Mucosa of descending colon (tissue), 3 donors: ENCODE measurements at regions not wholly inside any gene's neighbourhood (a gene's known extent, or its start where the extent isn't known, plus 50 kb on each side); places are given as distances from the start of the nearest gene placed in this dataset.

Experiments
- ATAC-seq: fragments of 200-7000 bp; cut with Tn5 transposase; one replicate; pipeline ENCODE4 v1.9.1; 2020; ENCODE audit warnings: mild to moderate bottlenecking, moderate library complexity
- DNase-seq, 3 donors: peaks; one replicate each; pipeline ENCODE4 v3.0.0-alpha.2; 2020
- H3K36me3 ChIP-seq: fragments of 200-600 bp; one replicate; pipeline ENCODE4 v1.8.0; 2021; ENCODE audit warnings: low read depth, mild to moderate bottlenecking
- H3K4me1 ChIP-seq: fragments of 200-600 bp; one replicate; pipeline ENCODE4 v1.8.0; 2021; ENCODE audit warnings: low read depth, mild to moderate bottlenecking
- H3K4me3 ChIP-seq: fragments of 200-600 bp; one replicate; pipeline ENCODE4 v1.8.0; 2021; ENCODE audit warnings: mild to moderate bottlenecking
- H3K9me3 ChIP-seq: fragments of 200-600 bp; one replicate; pipeline ENCODE4 v1.8.0; 2021; ENCODE audit warnings: mild to moderate bottlenecking
- CTCF ChIP-seq: fragments of 200-600 bp; IDR thresholded peaks from one replicate; pipeline ENCODE4 v1.8.0; 2022; ENCODE audit warnings: antibody characterized with exemption, mild to moderate bottlenecking
- intact Hi-C, 2 donors: fragments of 100-400 bp; cut with DNase I in 1 of 2; cut with micrococcal nuclease in 1 of 2; formaldehyde crosslinking; loops; one replicate each; pipeline versions ENCODE4 v1.11.0 to v1.11.1; 2022; cut with DNase I, micrococcal nuclease
- donor health status: DM: no; HTN: no; CAD: no; lungs with moderate emphysema.
- donor health status: DM: no; HTN: no; CAD: no.
- donor health status: DM: no; HTN: yes; CAD: no.

DNA sequence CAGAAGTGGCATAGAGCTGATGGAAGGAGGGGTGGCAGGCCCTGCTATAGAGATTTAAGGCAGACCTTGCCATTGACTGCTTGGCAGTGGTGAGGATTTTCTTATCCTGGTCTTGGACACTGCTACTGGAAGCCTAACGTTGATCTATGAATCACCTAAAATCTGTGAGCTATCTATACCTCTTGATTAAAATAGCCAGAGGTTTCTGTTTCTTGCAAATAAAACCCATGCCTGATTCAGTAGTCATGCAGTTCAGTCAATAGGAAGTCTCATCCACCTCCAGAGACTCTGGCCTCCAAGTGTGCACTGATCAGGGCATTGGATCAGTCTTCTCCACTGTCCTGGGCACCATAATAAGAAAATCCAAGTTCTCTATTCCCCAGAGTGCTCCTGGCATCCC is 286.5 kb downstream of the PTEN start:
- no peaks in the 10 kb centered on the region for H3K9me3 ChIP-seq
- TF ChIP-seq CTCF = no peak
- H3K4me3 ChIP-seq = no peak overlapping the region
- DNase-seq (no peak), ATAC-seq (no peak)
- no peaks in the 10 kb centered on the region for H3K36me3 ChIP-seq
- intact Hi-C loops = no loop called here
- H3K4me1 ChIP-seq = no peaks in the 10 kb centered on the region

GRCh38 chr10:88150339-88150738 is 286.9 kb downstream of the PTEN start:
- no peak for TF ChIP-seq CTCF
- no peaks in the 10 kb centered on the region for H3K36me3 ChIP-seq
- H3K4me1 ChIP-seq = no peaks in the 10 kb centered on the region
- H3K4me3 ChIP-seq = no peak overlapping the region
- DNase-seq (no peak), ATAC-seq (peak; percentile 38)
- intact Hi-C loops = no loop called here
- H3K9me3 ChIP-seq = no peaks in the 10 kb centered on the region

- TF ChIP-seq CTCF = no peak
- H3K9me3 ChIP-seq = no peaks in the 10 kb centered on the region
- H3K4me3 ChIP-seq = no peak overlapping the region
- no peaks in the 10 kb centered on the region for H3K36me3 ChIP-seq
- no peak for DNase-seq
- no peaks in the 10 kb centered on the region for H3K4me1 ChIP-seq
- ATAC-seq = peak; percentile 73
- intact Hi-C loops = no loop called here
Observed at GRCh38 chr10:88152728-88153133, 289.3 kb downstream of the PTEN start.

GRCh38 chr10:88154596-88155250 is 291.3 kb downstream of the PTEN start:
- Histone ChIP-seq H3K36me3 (no peaks in the 10 kb centered on the region), H3K4me3 (no peak overlapping the region), H3K4me1 (peaks cover 7% of the 10 kb centered on the region), H3K9me3 (no peaks in the 10 kb centered on the region)
- no peak for TF ChIP-seq CTCF
- no peak for ATAC-seq
- no peak for DNase-seq
- intact Hi-C loops = no loop called here

GRCh38 chr10:88156341-88156740 is 292.9 kb downstream of the PTEN start:
- H3K4me3 ChIP-seq = no peak overlapping the region
- H3K36me3 ChIP-seq = no peaks in the 10 kb centered on the region
- no peaks in the 10 kb centered on the region for H3K9me3 ChIP-seq
- intact Hi-C loops = no loop called here
- H3K4me1 ChIP-seq = peaks cover 7% of the 10 kb centered on the region
- ATAC-seq (peak; percentile 28), DNase-seq (no peak)
- no peak for TF ChIP-seq CTCF

DNA sequence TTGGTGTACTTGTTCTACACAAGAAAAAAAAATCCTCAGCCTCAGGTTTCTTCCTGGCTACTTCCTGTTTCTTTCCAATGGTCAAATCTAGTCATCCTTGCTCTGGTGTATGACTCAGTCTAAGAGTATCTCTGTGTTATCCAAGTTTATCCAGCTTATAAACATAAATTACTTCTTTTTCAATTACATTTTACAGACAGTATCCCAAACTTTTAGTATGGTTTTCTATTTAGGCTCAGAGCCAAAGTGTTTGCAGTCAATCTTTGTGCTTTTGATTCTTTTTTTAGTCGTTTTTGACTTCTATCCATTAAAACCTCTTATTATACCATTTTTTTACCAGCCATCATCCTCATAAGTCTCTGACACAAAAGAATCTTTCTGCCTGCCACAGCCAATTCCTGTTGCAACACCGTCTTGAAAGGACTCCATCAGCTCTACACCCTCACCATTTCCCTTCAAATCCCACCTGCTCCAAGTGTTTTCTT is 294.6 kb downstream of the PTEN start:
- ATAC-seq = peak; percentile 82
- H3K4me3 ChIP-seq = no peak overlapping the region
- peaks cover 7% of the 10 kb centered on the region for H3K4me1 ChIP-seq
- no peak for DNase-seq
- TF ChIP-seq CTCF = no peak
- no peaks in the 10 kb centered on the region for H3K9me3 ChIP-seq
- intact Hi-C loops = no loop called here
- H3K36me3 ChIP-seq = no peaks in the 10 kb centered on the region
